Stimulated activated naive CD8-positive, alpha-beta T cell treated with anti-CD3 and anti-CD28 coated beads, Interleukin-15, Interleukin-2, amounts not matched to agents 100 U/mL and 50 U/mL, for 24 hours (primary cell): ENCODE measurements at regions not wholly inside any gene's neighbourhood (a gene's known extent, or its start where the extent isn't known, plus 50 kb on each side); places are given as distances from the start of the nearest gene placed in this dataset.
"Not testable (repeated sequence)": the region's sequence is repeated elsewhere in the genome, so short reads cannot be mapped to it uniquely, and the experiment has no call there.

Experiments
- ATAC-seq: fragments of 150-1000 bp; cut with Tn5 transposase; one replicate; pipeline ENCODE4 v1.10.0; 2021
- DNase-seq: peaks from one replicate; pipeline ENCODE4 v3.0.0; 2021

DNA sequence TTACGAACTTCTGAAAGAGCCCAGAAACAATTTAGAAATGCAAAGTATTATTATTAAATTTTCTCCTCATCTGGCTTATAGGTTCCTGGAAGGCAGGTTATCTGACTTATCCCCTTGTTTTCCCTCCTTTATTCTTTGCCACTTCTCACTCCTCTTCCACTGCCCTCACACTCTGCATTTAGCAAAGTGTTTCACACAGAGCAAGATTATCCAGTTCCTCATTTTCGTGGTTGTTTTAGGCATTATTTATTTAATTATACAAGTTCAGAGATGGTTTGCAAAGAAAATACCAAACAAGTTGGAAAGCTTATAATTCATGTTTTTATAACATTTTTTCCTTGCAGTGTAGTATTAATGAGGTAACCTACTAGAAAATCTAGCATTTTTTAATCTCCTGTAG, 544.9 kb downstream of the NSUN3 start:
- no peak for ATAC-seq

DNA sequence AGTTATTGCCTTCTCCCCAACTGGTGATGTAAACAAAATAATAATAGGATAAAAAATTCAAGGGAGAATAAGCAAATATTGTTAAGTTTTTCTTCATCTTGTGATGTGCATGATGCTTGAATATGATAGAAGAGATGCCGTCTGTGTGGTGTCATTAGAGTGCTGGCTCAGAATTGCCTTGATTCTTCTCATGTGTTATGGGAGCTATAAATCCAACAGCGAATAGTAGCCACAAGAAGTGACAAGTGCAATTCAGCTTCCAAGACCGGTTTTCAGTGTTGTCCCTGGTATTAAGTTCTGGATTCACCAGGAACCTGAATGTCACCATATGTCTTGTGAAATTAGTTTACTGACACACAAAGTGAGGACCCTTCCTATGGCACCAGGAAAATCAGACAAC, 547.0 kb downstream of the NSUN3 start:
- ATAC-seq: no peak
- no peak for DNase-seq

More for the DNA sequence above, 544.9 kb downstream of the NSUN3 start:
- no peak for DNase-seq

DNA sequence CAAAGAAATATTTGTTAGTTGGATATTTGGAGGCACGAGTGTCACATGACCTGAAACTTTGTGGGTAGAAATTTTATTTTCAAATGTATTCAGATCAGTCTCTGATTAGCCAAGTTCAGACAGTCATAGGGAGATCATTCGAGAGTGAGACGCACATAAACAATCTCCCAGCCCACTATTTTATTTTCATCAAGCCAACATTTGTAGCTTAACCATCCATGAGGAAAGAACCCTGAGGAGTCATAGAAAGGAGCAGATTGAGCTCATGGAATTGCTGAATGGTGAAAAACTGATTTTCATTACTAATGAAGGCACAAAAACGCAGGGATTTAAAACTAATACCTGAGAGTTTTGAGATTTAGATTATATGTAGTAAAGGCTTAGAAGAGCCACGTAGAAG, 548.7 kb downstream of the NSUN3 start:
- no peak for DNase-seq

DNA sequence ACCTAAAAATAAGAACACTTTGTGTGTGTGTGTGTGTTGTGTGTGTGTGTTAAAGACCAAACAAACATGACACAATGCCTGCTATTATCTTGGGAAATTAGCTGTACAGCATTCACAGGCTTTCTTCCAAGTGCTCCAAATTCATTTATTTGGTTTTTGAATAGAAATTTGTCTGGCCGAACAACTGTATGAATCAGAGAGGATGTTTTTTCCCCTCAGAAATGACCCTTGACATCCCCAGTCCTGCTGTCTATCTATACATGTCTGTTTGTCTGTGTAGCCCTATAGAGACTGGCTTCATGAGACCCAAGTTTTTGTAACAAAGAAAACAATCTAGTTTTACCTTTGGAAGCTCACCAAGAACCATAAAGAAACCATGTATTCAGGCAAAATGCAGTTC, 549.8 kb downstream of the NSUN3 start:
- no peak for DNase-seq
- ATAC-seq: no peak

More for the DNA sequence above, 548.7 kb downstream of the NSUN3 start:
- no peak for ATAC-seq

DNA sequence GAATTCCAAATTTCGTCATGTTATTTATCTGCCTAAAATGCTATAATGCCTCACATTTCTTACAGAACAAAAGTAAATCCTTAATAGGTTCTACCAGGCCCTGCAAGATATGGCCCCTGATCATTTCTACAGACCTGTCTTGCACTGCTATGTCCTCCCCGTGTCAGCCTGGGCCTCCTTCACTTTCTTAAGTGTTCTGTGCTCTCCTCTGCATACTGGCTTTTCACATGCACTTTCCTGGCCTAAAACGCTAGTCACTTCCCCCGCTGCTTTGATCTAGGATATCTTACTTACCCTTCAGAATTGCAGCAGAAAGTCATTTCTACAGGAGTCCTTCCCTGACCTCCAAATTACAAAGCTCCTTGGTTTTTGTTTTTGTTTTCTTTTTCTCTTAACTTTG, 551.3 kb downstream of the NSUN3 start:
- DNase-seq: no peak
- ATAC-seq: no peak

DNA sequence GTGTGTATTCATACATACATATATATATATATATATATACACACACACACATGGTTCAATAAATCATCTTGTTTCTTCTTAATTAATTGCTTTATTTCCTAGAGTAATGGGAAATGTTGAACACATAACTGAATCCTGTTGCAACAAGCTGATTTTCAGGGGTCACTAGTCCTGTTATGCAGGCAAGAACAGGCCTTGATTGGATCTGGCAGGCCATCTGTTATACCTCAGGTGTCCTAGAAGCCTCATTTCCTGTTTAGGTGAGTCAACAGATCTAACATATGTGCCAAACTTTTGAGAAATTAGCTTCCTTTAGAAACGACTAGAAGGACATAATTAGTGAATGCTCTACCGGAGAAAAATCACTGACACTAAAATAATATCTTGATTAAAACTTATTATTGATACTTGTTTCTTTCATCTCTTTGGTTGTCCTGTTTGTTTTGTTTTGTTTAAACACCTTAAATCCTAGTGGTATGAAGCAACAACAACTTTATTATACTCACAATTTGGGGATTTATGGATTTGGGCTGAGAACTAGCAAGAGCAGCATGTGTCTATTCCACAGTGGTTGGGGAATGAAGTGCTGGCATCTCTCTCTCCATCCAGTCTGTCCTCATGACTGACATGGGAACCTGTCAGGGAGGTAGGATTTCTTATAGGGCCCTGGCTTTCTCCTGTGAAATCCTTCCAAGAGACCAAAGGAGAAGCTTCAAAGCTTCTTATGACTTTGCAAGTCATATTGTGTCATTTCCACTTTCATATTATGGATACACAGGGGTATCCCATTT, 552.6 kb downstream of the NSUN3 start:
- DNase-seq (no peak), ATAC-seq (no peak)

DNA sequence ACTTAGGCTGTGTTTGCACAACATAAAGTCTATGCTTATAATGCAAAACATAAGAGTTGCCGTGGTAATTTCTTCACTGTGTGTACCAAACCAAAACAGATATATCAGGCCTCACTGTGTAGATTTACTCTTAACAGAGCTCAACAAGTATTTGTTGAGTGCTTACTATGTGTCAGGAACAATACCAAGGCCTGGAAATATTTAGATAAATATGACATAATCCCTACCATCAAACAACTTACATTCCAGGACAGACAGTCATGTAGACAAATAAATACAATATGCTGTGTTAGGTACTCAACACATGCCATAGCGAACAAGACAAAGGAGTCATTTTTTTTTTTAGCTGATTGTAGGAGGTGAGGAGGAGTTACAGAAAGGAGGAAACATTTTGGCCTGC, 554.0 kb downstream of the NSUN3 start:
- DNase-seq (no peak), ATAC-seq (no peak)

DNA sequence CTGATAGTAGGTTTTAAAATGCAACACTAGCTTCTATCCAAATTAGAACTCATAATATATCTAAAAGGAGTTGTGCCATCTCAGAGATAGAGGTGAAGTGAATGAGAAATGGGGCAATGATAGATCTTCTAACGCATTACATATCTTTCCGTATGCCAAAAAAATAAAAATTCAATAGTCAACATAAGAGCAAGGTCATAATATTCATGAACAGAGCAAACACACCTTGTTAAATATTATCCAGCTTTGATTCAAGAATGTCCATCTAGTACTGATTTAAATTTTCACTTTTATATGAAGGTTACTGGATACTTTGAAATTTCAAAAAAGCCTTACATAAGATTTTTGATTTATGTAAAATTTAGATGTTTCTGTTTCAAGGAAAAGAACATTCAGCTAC, 554.5 kb downstream of the NSUN3 start:
- ATAC-seq (no peak), DNase-seq (no peak)

DNA sequence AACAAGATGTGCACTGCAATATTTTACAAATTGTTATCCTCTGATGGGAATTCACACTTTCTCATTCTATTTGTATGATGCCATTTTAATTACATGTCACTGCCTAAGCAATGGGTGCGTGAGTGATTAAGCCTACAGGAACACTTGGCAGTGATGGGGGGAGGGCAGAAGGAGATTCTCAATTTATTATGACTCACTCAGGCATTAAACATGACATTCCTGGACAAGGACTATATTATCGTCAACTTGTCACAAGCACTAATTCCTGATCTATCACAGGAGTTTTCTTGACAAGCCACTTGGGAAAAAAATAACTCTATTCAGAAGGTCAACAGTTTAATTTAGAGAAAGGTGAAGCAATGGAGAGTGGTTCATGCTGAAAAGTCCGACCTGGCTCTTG, 556.8 kb downstream of the NSUN3 start:
- no peak for DNase-seq
- ATAC-seq: no peak

DNA sequence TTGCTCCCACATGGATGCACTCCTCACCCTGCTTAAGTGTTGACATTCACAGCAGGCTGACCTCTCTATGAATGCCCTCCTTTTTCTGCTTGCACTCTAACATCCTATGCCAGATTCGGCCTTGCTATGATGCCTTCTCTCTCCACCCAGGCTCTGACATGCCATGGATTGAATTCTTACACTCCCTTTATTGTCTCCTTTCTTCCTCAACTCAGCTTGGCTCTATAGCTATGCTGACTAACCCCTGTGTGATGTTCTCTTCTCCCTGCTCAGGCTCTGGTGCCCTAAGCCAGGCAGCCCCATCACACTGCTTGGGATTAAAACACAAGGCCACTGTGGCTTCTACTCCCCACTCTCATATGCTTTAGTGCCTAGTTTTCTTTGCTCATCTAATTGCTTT, 563.7 kb downstream of the NSUN3 start:
- DNase-seq: no peak
- ATAC-seq: no peak

DNA sequence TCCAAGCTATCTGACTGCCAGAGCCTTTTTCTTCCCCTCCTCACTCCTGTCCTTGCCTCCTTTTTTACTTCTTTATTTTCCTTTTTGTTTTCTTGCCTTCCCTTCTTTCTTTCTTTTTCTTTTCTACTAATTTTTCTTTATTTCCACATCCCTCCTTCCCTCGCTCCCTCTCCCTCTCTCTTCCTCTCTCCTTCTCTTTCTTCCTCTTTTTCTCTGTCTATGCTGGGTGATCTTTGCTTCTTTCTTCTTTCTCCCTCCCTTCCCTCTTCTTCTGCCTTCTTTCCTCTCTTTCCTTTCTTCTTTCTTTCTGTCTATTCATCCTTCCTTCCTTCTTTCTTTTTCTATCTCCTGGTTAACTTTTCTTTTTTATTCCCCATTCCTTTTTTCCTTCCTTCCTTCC, 564.8 kb downstream of the NSUN3 start:
- no peak for ATAC-seq
- DNase-seq: no peak

DNA sequence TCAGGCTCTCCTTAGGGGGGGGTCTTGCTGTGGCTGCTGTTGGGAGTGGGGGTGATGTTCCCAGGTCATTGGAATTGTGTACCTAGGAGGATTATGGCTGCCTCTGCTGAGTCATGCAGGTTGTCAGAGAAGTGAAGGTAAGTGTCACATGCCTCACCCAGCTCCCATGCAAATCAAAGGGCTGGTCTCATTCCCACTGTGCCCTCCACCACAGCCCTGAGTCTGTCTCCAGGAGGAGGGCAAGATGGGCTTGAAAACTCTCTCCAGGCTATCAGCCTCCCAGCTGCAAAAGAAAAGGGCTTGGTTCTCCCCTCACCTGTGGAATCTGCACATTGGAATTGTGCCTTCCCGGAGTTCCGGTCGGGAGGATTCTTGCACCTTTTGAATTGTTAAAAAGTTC, 580.5 kb downstream of the NSUN3 start:
- ATAC-seq: no peak
- DNase-seq: no peak

DNA sequence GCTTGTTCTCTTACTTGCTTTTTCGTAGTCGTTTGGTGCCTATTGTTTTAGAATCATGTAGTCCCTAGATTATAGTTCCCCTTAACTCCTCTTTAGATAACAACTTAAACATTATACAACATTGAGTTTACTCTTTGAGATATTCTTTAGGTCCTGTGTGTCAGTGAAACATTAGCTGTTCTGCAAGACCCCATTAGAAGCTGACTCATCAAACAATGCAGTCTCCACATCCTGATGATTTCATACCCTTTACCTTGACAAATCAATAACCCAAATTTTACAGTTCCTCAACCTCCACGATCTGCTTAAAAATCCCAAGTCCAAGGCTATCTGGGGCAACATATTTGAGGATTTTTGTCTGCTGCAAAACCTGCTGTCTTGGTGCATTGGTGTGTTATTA, 582.9 kb downstream of the NSUN3 start:
- ATAC-seq (no peak), DNase-seq (no peak)

DNA sequence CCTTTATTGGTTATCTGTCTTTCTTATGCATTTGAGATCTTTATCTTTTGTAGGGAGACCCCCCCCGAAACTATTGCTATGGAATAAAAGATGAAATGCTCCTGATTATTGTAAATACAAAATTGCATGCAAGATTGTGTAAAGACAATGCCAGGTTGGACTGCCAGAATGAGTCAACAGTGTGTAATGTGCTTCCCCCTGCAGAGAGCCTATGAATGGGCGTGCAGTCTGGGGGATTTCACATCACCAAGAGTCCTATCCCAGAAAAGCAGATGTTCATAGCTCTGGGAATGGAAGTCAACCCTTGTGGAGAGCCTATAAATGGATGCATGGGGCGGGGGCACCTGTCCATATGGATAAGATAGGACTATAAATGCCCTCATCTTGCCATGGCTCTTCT, 584.3 kb downstream of the NSUN3 start:
- ATAC-seq (no peak), DNase-seq (no peak)

DNA sequence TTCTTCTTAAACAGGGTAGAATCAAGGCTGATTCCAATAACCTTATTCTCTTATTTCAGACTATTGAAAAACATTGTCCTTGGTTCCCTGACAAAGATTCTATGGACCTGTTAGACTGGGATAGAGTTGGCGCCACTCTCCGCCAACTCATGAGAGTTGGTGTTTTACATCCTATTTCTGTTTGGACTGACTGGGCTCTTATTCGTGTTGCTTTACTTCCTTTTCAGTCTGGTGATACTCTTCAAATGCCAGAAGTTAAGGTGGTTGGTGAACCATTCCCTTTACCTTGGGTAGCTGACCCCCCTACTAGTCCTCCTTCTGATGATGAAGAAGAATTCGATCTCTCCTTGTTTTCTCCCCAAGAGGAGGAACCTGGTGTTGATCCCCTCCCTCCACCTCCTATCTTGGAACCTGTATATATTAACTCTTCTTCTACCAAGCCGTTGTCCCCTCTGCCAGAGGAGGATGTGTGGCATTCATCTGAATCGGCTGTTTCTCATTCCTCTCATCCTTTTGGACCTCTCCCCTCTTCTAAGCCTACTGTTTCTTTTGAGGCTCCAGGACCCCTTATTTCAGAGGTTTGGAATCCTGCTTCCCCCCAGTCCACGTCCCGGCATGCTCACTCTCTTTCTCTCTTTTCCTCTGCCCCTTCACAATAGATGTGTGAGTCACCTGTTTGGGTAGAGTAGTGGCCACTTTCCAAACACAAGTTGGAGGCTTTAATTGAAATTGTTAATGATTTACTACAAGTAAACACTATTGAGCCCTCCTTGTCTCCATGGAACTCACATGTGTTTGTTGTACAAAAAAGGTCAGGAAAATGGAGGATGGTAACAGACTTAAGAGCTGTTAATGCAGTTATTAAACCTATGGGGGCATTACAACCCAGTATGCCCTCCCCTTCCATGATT, 585.7 kb downstream of the NSUN3 start:
- not testable (repeated sequence) for ATAC-seq, DNase-seq

DNA sequence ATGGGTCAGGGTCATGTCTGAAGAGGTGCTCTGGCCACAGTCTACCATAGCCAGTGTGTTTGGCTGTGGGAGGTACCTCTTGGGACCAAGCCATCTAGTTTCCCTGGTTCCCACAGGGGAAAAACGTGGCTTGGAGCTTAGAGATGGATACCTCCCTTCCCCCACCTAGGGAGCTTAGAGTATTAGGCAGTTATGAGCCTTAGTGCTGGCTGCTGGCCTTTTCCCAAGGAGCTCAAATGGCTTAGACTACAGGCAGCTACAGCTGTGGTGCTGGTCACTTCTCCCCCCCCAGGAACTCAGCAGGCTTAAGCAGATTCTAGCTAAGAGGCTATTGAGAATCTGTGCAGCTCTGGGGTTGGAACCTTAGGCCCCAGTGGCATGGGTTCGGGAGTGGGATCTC, 591.2 kb downstream of the NSUN3 start:
- DNase-seq (no peak), ATAC-seq (no peak)

DNA sequence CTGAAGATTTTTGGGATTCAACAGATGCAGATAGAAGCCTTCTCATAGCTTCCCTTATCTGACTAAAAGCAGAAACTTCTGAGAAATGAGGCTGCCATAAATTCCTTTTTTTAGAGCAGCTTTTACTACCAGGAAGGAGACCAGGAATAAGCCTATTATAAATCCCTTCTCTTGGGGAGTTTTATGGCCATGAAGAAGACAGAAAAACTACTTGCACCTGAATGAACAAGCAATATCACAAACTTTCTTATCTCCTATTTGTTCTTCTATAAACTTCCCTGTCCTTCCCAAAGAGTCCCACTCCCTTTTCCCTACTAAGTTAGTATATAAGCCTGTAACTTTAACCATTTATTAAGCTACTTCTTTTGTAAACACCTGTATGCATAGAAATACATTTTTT, 603.1 kb downstream of the NSUN3 start:
- ATAC-seq (no peak), DNase-seq (no peak)

DNA sequence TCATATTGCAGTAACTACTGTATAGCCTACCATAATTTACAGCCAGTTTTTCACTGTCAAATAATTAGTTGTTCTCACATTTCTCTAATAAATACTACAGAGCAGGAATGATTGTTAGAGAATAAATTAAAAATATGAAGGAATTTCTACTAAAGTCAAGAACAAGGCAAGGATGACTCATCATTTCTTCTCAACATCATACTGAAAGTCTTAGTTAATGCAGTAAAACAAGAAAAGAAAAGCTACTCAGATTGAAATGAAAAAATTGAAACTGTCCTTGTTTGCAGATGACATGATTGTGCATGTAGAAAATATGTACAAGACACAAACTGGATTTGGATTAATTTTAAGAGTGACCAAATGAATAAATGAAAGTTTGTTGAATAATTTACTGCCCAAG, 608.2 kb downstream of the NSUN3 start:
- ATAC-seq (no peak), DNase-seq (no peak)

DNA sequence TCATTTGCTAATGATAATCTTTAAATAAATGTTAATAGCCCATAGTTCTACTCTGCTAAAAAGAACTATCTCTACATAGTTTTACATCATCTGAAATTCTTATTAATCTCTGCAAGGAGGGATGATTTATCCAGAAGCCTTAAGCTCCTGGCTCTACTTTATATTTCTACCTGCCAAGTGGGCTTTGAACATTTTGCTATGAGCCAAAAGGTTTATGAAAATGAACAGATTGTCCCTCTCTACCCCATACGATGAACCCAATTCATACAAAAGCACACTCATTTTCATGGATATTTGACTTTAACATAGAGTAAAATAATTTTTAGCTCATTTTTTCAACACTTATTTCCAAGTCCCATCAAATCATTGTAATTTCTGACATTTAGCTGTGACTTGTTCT, 611.0 kb downstream of the NSUN3 start:
- no peak for ATAC-seq
- no peak for DNase-seq

DNA sequence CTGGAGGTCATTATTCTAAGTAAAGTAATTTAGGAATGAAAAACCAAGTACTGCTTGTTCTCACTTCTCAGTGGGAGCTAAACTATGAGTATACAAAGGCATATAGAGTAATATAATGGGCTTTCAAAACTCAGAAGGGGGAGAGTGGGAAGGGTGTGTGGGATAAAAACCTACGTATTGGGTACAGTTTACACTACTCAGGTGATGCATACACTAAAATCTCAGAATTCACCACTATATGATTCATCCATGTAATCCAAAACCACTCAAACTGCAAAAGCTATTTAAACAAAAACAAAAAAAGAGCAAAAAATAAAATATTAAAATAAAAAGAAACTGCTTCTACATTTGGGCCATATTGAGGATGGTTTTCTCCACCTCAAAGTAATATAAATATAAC, 623.3 kb downstream of the NSUN3 start:
- ATAC-seq (no peak), DNase-seq (no peak)

DNA sequence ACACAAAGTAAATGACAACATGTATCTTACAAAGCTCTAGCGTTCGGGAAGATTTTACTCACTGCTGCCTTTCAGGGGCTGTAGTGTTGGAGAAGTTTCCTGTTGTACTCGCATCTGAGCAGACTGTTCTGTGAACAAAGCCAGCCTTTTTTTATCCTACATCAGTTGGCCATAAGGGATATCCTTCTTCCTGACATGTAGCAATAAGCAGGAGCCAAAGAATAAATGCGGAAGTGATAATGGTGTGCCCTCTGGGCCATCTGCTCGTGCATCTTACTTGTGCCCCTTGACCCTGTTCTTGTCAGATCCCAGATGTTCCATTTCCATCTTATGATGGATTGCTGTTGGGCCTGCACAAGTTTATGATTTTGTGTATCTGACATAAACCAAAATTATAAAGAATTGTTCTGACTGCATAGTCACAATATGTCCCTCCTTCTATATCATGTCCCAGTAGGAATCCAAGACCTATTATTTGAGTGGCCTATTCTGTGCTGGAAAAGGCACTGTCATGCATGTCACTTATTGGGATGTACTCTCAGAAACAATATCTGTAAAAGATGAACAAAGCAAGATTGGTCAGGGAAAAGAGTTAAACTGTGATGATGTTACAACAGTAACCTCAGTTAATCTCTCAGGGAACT, 631.3 kb downstream of the NSUN3 start:
- no peak for ATAC-seq
- no peak for DNase-seq

DNA sequence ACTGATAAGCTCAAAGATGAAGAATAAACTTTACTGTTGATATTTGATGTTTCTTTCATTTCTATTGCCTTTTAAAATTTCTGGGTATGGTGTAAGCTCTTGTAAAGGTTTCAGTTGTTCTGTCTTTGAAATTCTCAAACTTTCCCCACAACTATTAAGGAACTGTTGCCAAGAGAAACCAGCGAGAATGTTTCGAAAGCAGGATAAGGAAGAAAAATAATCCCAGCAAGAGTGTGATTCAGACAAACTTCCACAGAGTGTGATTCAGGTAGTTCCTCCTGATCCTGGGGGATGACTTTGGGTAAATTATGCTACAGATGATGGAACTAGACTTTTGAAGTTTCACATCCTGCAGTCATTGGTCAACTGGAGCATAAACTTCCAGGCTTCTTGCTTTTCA, 632.0 kb downstream of the NSUN3 start:
- ATAC-seq (no peak), DNase-seq (no peak)

DNA sequence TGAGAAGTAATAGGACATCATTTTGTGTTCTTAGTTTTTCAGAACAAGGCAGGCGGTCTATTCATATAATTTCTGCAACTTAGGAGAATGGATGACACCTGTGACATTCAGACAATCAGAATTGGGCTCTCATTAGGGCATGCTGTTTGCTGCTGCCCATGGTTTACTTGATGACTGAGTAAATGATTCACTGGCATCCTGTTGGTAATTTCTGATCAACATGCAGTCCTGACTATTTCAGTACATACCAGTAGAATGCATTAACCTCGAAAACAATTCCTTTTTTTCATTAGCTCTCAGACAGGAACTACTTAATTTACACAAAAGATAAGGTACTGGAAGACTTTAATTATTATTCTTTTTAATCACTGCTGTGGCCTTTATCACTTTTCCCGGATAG, 641.6 kb downstream of the NSUN3 start:
- DNase-seq: no peak
- no peak for ATAC-seq
